Cardiac muscle cell (in vitro differentiated cells and primary cell): ENCODE measurements at regions not wholly inside any gene's neighbourhood (a gene's known extent, or its start where the extent isn't known, plus 50 kb on each side); places are given as distances from the start of the nearest gene placed in this dataset.

Experiments used
- DNase-seq, 2 donors: peaks; one replicate each; pipeline versions ENCODE4 v3.0.0 to v3.0.0-alpha.2; 2010 to 2017; ENCODE audit warnings: low read depth in 1 of 2, low spot score in 1 of 2
- H3K27ac ChIP-seq: fragments of 200-600 bp; sonication (generic); 2 replicates; pipeline ENCODE4 v1.5.1; 2016
- H3K27me3 ChIP-seq: fragments of 200-600 bp; sonication (generic); 2 replicates; pipeline ENCODE4 v1.6.0; 2016; ENCODE audit warnings: control low read depth
- H3K36me3 ChIP-seq: fragments of 200-600 bp; sonication (generic); 2 replicates; pipeline ENCODE4 v1.5.1; 2016; ENCODE audit warnings: control low read depth
- H3K4me1 ChIP-seq: fragments of 200-600 bp; sonication (generic); 2 replicates; pipeline ENCODE4 v1.8.1; 2017; ENCODE audit warnings: low read depth, mild to moderate bottlenecking, mixed run types
- H3K4me3 ChIP-seq: fragments of 200-600 bp; sonication (generic); 2 replicates; pipeline ENCODE4 v1.5.1; 2016; ENCODE audit warnings: mild to moderate bottlenecking
- H3K9me3 ChIP-seq: fragments of 200-600 bp; sonication (generic); 2 replicates; pipeline ENCODE4 v1.5.1; 2017; ENCODE audit warnings: low read depth, mild to moderate bottlenecking, control low read depth
- CTCF ChIP-seq: IDR thresholded peaks from 2 replicates; pipeline ENCODE4 v1.5.1; 2012; ENCODE audit warnings: low read depth, mild to moderate bottlenecking, low read length

GRCh38 chr2:76633276-76633921 lies 888.8 kb downstream of the LRRTM4 start:
- Histone ChIP-seq H3K4me1 (no peaks in the 10 kb centered on the region), H3K27ac (no peak overlapping the region), H3K4me3 (no peak overlapping the region), H3K27me3 (no peaks in the 10 kb centered on the region), H3K9me3 (no peaks in the 10 kb centered on the region), H3K36me3 (no peaks in the 10 kb centered on the region)
- no peak for TF ChIP-seq CTCF
- DNase-seq: no peak

DNA sequence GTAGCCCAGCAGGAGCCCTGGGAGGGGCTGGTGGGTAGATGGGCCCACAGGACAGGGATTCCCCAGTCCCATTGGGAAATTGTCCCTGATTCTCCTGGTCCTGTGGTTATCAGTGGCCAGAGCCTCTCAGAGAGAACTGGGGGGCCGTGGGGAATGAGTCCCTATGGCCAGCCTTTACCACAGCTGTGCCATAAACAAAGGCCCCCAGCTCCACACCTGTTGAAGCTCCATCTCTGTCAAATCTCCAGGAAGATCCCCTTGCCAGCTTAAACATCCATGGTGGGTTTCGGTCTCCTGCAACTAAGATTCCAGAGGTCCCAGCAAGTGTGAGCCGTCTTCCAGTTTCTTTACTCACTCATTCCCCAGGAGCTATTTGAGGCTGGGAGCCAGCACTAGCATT lies 897.1 kb downstream of the LRRTM4 start:
- Histone ChIP-seq H3K9me3 (no peaks in the 10 kb centered on the region), H3K27ac (no peak overlapping the region), H3K27me3 (no peaks in the 10 kb centered on the region), H3K4me1 (no peaks in the 10 kb centered on the region), H3K4me3 (no peak overlapping the region), H3K36me3 (no peaks in the 10 kb centered on the region)
- no peak for TF ChIP-seq CTCF
- DNase-seq: no peak

- Histone ChIP-seq H3K4me1 (no peaks in the 10 kb centered on the region), H3K4me3 (no peak overlapping the region), H3K27ac (no peak overlapping the region), H3K9me3 (no peaks in the 10 kb centered on the region), H3K27me3 (no peaks in the 10 kb centered on the region), H3K36me3 (no peaks in the 10 kb centered on the region)
- DNase-seq: no peak
- TF ChIP-seq CTCF: no peak
Observed at GRCh38 chr2:76613330-76613729, 902.6 kb upstream of the GCFC2 start.

DNA sequence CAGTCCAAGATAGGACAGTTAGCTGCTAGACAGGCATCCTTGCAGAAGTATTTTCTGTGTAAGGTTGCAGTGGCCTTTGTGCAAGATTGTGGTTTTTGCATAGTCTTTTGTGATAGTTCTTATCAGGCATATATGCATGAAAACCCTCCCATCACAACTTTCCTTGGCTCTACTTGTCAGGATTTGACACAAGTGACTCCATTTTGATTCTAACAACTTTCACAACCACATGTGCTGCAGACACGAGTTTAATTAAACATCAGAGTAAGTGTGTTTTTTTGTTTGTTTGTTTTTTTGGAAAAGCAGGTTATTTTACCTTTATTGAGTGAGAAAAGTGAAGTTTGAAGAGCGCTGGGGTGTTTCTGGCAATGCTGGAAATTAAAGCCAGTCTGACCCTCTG lies 902.0 kb upstream of the GCFC2 start:
- no peak for TF ChIP-seq CTCF

DNA sequence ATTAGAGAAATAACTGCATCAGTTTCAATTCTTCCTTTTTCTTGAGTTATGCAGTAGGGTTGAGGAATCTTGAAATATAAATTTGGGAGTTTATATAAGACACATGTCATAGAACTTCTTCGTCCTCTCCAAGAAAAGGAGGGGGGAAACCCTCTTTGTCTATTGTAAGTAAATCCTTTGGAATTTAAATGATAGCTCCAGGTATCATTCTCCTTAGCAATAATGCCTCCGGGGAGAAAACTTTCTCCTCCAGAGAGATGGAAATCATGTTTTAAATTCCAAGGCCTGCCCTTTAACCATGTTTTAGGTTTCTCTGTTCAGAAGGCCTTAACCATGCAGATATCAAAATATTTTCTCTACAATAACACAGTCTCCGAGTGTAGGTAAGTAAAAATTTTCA lies 899.7 kb upstream of the GCFC2 start:
- Histone ChIP-seq H3K4me3 (no peak overlapping the region), H3K9me3 (no peaks in the 10 kb centered on the region), H3K36me3 (no peaks in the 10 kb centered on the region), H3K27me3 (no peaks in the 10 kb centered on the region), H3K27ac (no peak overlapping the region), H3K4me1 (no peaks in the 10 kb centered on the region)
- TF ChIP-seq CTCF: no peak
- no peak for DNase-seq

More for the DNA sequence above, 902.0 kb upstream of the GCFC2 start:
- no peaks in the 10 kb centered on the region for H3K27me3 ChIP-seq
- H3K36me3 ChIP-seq: no peaks in the 10 kb centered on the region
- DNase-seq: no peak
- H3K27ac ChIP-seq: no peak overlapping the region
- H3K4me1 ChIP-seq: no peaks in the 10 kb centered on the region
- H3K4me3 ChIP-seq: no peak overlapping the region
- H3K9me3 ChIP-seq: no peaks in the 10 kb centered on the region
